Stimulated activated memory B cell treated with anti-CD40 and anti-IgM and Interleukin-4, amounts not matched to agents 10 μg/mL and 1 μg/mL and 100 μg/mL, for 72 hours (primary cell): ENCODE measurements at regions not wholly inside any gene's neighbourhood (a gene's known extent, or its start where the extent isn't known, plus 50 kb on each side); places are given as distances from the start of the nearest gene placed in this dataset.
A peak's percentile ranks its signal among the peaks of the same experiment; 100 is the strongest.

Experiments used
- ATAC-seq: fragments of 150-1000 bp; cut with Tn5 transposase; 2 replicates; pipeline ENCODE4 v1.10.0; 2021
- H3K27ac Mint-ChIP-seq: one replicate; pipeline ENCODE4 v1.8.0; 2022; ENCODE audit warnings: mild to moderate bottlenecking, mixed read lengths
- H3K27me3 Mint-ChIP-seq: one replicate; pipeline ENCODE4 v1.8.0; 2022; ENCODE audit warnings: mixed read lengths
- H3K36me3 Mint-ChIP-seq: one replicate; pipeline ENCODE4 v1.8.0; 2022; ENCODE audit warnings: mixed read lengths
- H3K4me1 Mint-ChIP-seq: one replicate; pipeline ENCODE4 v1.8.0; 2022; ENCODE audit warnings: mixed read lengths
- H3K4me3 Mint-ChIP-seq: one replicate; pipeline ENCODE4 v1.8.0; 2022; ENCODE audit warnings: mild to moderate bottlenecking, moderate library complexity, mixed read lengths
- H3K9me3 Mint-ChIP-seq: one replicate; pipeline ENCODE4 v1.8.0; 2022; ENCODE audit warnings: mixed read lengths

GRCh38 chr4:175871774-175872405 is 59.8 kb upstream of the GPM6A start:
- Mint-ChIP-seq H3K9me3 (peaks cover 4% of the 10 kb centered on the region), H3K4me1 (peaks cover 9% of the 10 kb centered on the region), H3K36me3 (peaks cover 10% of the 10 kb centered on the region), H3K27ac (no peak overlapping the region), H3K4me3 (no peak overlapping the region), H3K27me3 (no peaks in the 10 kb centered on the region)
- ATAC-seq, result no peak

- Mint-ChIP-seq H3K27me3 (no peaks in the 10 kb centered on the region), H3K27ac (no peak overlapping the region), H3K36me3 (peaks cover 11% of the 10 kb centered on the region), H3K4me1 (peaks cover 9% of the 10 kb centered on the region), H3K9me3 (peaks cover 3% of the 10 kb centered on the region), H3K4me3 (no peak overlapping the region)
- no peak for ATAC-seq
These were observed 61.6 kb upstream of the GPM6A start for GRCh38 chr4:175873707-175874106.

GRCh38 chr4:175874306-175874705 is 62.2 kb upstream of the GPM6A start:
- no peak overlapping the region for H3K27ac Mint-ChIP-seq
- H3K27me3 Mint-ChIP-seq, result no peaks in the 10 kb centered on the region
- peak; percentile 16 for ATAC-seq
- H3K36me3 Mint-ChIP-seq, result peaks cover 17% of the 10 kb centered on the region
- peaks cover 9% of the 10 kb centered on the region for H3K4me1 Mint-ChIP-seq
- H3K9me3 Mint-ChIP-seq, result peaks cover 9% of the 10 kb centered on the region
- H3K4me3 Mint-ChIP-seq, result no peak overlapping the region

GRCh38 chr4:175875993-175876771 is 64.1 kb upstream of the GPM6A start:
- Mint-ChIP-seq H3K27me3 (no peaks in the 10 kb centered on the region), H3K4me1 (peaks cover 9% of the 10 kb centered on the region), H3K27ac (no peak overlapping the region), H3K9me3 (peaks cover 10% of the 10 kb centered on the region), H3K4me3 (no peak overlapping the region), H3K36me3 (peaks cover 18% of the 10 kb centered on the region)
- no peak for ATAC-seq

- H3K4me1 Mint-ChIP-seq, result no peaks in the 10 kb centered on the region
- no peaks in the 10 kb centered on the region for H3K27me3 Mint-ChIP-seq
- H3K27ac Mint-ChIP-seq, result no peak overlapping the region
These were observed 70.8 kb upstream of the GPM6A start for GRCh38 chr4:175882891-175883290.

GRCh38 chr4:175884048-175884447 is 72.0 kb upstream of the GPM6A start:
- Mint-ChIP-seq H3K27me3 (no peaks in the 10 kb centered on the region), H3K27ac (no peak overlapping the region), H3K4me1 (no peaks in the 10 kb centered on the region), H3K4me3 (no peak overlapping the region), H3K9me3 (peaks cover 6% of the 10 kb centered on the region), H3K36me3 (peaks cover 5% of the 10 kb centered on the region)
- no peak for ATAC-seq

More at GRCh38 chr4:175882891-175883290, 70.8 kb upstream of the GPM6A start:
- peaks cover 9% of the 10 kb centered on the region for H3K9me3 Mint-ChIP-seq
- H3K4me3 Mint-ChIP-seq, result no peak overlapping the region
- no peak for ATAC-seq
- H3K36me3 Mint-ChIP-seq, result peaks cover 9% of the 10 kb centered on the region

- no peak overlapping the region for H3K4me3 Mint-ChIP-seq
- no peak for ATAC-seq
These were observed 79.2 kb upstream of the GPM6A start for GRCh38 chr4:175891231-175891630.

GRCh38 chr4:175891851-175892250 is 79.8 kb upstream of the GPM6A start:
- H3K4me3 Mint-ChIP-seq, result no peak overlapping the region
- no peaks in the 10 kb centered on the region for H3K36me3 Mint-ChIP-seq
- no peak overlapping the region for H3K27ac Mint-ChIP-seq
- no peaks in the 10 kb centered on the region for H3K27me3 Mint-ChIP-seq
- peaks cover 3% of the 10 kb centered on the region for H3K9me3 Mint-ChIP-seq
- ATAC-seq, result no peak
- H3K4me1 Mint-ChIP-seq, result no peaks in the 10 kb centered on the region

More at GRCh38 chr4:175891231-175891630, 79.2 kb upstream of the GPM6A start:
- Mint-ChIP-seq H3K9me3 (peaks cover 3% of the 10 kb centered on the region), H3K4me1 (no peaks in the 10 kb centered on the region), H3K27ac (no peak overlapping the region), H3K36me3 (no peaks in the 10 kb centered on the region), H3K27me3 (no peaks in the 10 kb centered on the region)

GRCh38 chr4:175905925-175906324 is 93.9 kb upstream of the GPM6A start:
- Mint-ChIP-seq H3K9me3 (no peaks in the 10 kb centered on the region), H3K4me1 (no peaks in the 10 kb centered on the region), H3K36me3 (no peaks in the 10 kb centered on the region), H3K27me3 (no peaks in the 10 kb centered on the region), H3K27ac (no peak overlapping the region), H3K4me3 (no peak overlapping the region)
- no peak for ATAC-seq

- no peaks in the 10 kb centered on the region for H3K36me3 Mint-ChIP-seq
- no peak overlapping the region for H3K4me3 Mint-ChIP-seq
- no peak for ATAC-seq
- no peak overlapping the region for H3K27ac Mint-ChIP-seq
- no peaks in the 10 kb centered on the region for H3K27me3 Mint-ChIP-seq
- no peaks in the 10 kb centered on the region for H3K4me1 Mint-ChIP-seq
- H3K9me3 Mint-ChIP-seq, result no peaks in the 10 kb centered on the region
These were observed 94.3 kb upstream of the GPM6A start for GRCh38 chr4:175906384-175906783.

GRCh38 chr4:175910700-175911099 is 98.6 kb upstream of the GPM6A start:
- H3K4me3 Mint-ChIP-seq, result no peak overlapping the region
- ATAC-seq, result no peak
- H3K9me3 Mint-ChIP-seq, result no peaks in the 10 kb centered on the region
- H3K27me3 Mint-ChIP-seq, result no peaks in the 10 kb centered on the region
- H3K36me3 Mint-ChIP-seq, result no peaks in the 10 kb centered on the region
- H3K4me1 Mint-ChIP-seq, result no peaks in the 10 kb centered on the region
- H3K27ac Mint-ChIP-seq, result no peak overlapping the region

- Mint-ChIP-seq H3K36me3 (no peaks in the 10 kb centered on the region), H3K27ac (no peak overlapping the region), H3K9me3 (no peaks in the 10 kb centered on the region), H3K4me3 (no peak overlapping the region), H3K4me1 (no peaks in the 10 kb centered on the region), H3K27me3 (no peaks in the 10 kb centered on the region)
- no peak for ATAC-seq
These were observed 104.7 kb upstream of the GPM6A start for GRCh38 chr4:175916626-175917351.

GRCh38 chr4:175927121-175927520 is 115.1 kb upstream of the GPM6A start:
- Mint-ChIP-seq H3K4me3 (no peak overlapping the region), H3K9me3 (no peaks in the 10 kb centered on the region), H3K36me3 (no peaks in the 10 kb centered on the region), H3K27me3 (no peaks in the 10 kb centered on the region), H3K4me1 (no peaks in the 10 kb centered on the region), H3K27ac (no peak overlapping the region)
- no peak for ATAC-seq

- no peaks in the 10 kb centered on the region for H3K27me3 Mint-ChIP-seq
- H3K9me3 Mint-ChIP-seq, result no peaks in the 10 kb centered on the region
- no peak overlapping the region for H3K27ac Mint-ChIP-seq
- H3K4me1 Mint-ChIP-seq, result no peaks in the 10 kb centered on the region
- no peak for ATAC-seq
- no peak overlapping the region for H3K4me3 Mint-ChIP-seq
- H3K36me3 Mint-ChIP-seq, result no peaks in the 10 kb centered on the region
These were observed 117.4 kb upstream of the GPM6A start for GRCh38 chr4:175929441-175929840.

- Mint-ChIP-seq H3K4me3 (no peak overlapping the region), H3K4me1 (no peaks in the 10 kb centered on the region), H3K27ac (no peak overlapping the region), H3K27me3 (no peaks in the 10 kb centered on the region), H3K36me3 (no peaks in the 10 kb centered on the region), H3K9me3 (no peaks in the 10 kb centered on the region)
- no peak for ATAC-seq
These were observed 117.9 kb upstream of the GPM6A start for GRCh38 chr4:175929932-175930331.
